ENCODE measurements at regions not wholly inside any gene's neighbourhood (a gene's known extent, or its start where the extent isn't known, plus 50 kb on each side); places are given as distances from the start of the nearest gene placed in this dataset.

- no peak for TF ChIP-seq CTCF (IDR thresholded peaks at IDR 0.05)
- no peaks in the 10 kb centered on the region for H3K4me1 ChIP-seq (ENCODE audit: control insufficient read depth in 1 of 2, insufficient read depth in 1 of 2, low read depth in 1 of 2, low read length in 1 of 2)
- H3K4me3 ChIP-seq (ENCODE audit: low read depth in 1 of 2, low read length in 1 of 2), result no peak overlapping the region
- no peaks in the 10 kb centered on the region for H3K27me3 ChIP-seq
- H3K36me3 ChIP-seq, result no peaks in the 10 kb centered on the region
- no peak overlapping the region for H3K27ac ChIP-seq
- no peaks in the 10 kb centered on the region for H3K9me3 ChIP-seq
Measured at GRCh38 chr5:90066920-90067319, 342.6 kb downstream of the CETN3 start.

- no peaks in the 10 kb centered on the region for H3K4me1 ChIP-seq (ENCODE audit: control insufficient read depth in 1 of 2, insufficient read depth in 1 of 2, low read depth in 1 of 2, low read length in 1 of 2)
- TF ChIP-seq CTCF (IDR thresholded peaks at IDR 0.05), result no peak
- no peaks in the 10 kb centered on the region for H3K36me3 ChIP-seq
- H3K9me3 ChIP-seq, result no peaks in the 10 kb centered on the region
- no peak overlapping the region for H3K27ac ChIP-seq
- H3K27me3 ChIP-seq, result no peaks in the 10 kb centered on the region
- H3K4me3 ChIP-seq (ENCODE audit: low read depth in 1 of 2, low read length in 1 of 2), result no peak overlapping the region
Measured at GRCh38 chr5:90056911-90057705, 352.4 kb downstream of the CETN3 start.

GRCh38 chr5:90055831-90056328, 353.7 kb downstream of the CETN3 start:
- no peak for TF ChIP-seq CTCF (IDR thresholded peaks at IDR 0.05)

GRCh38 chr5:90054612-90055011, 354.9 kb downstream of the CETN3 start:
- H3K4me1 ChIP-seq (ENCODE audit: control insufficient read depth in 1 of 2, insufficient read depth in 1 of 2, low read depth in 1 of 2, low read length in 1 of 2), result no peaks in the 10 kb centered on the region
- H3K27ac ChIP-seq, result no peak overlapping the region
- H3K9me3 ChIP-seq, result no peaks in the 10 kb centered on the region
- no peak overlapping the region for H3K4me3 ChIP-seq (ENCODE audit: low read depth in 1 of 2, low read length in 1 of 2)
- no peak for TF ChIP-seq CTCF (IDR thresholded peaks at IDR 0.05)
- H3K36me3 ChIP-seq, result no peaks in the 10 kb centered on the region
- no peaks in the 10 kb centered on the region for H3K27me3 ChIP-seq

More at GRCh38 chr5:90055831-90056328, 353.7 kb downstream of the CETN3 start:
- H3K27ac ChIP-seq, result no peak overlapping the region
- H3K27me3 ChIP-seq, result no peaks in the 10 kb centered on the region
- H3K4me1 ChIP-seq (ENCODE audit: control insufficient read depth in 1 of 2, insufficient read depth in 1 of 2, low read depth in 1 of 2, low read length in 1 of 2), result no peaks in the 10 kb centered on the region
- H3K4me3 ChIP-seq (ENCODE audit: low read depth in 1 of 2, low read length in 1 of 2), result no peak overlapping the region
- no peaks in the 10 kb centered on the region for H3K36me3 ChIP-seq
- no peaks in the 10 kb centered on the region for H3K9me3 ChIP-seq

GRCh38 chr5:90051756-90052155, 357.8 kb downstream of the CETN3 start:
- no peaks in the 10 kb centered on the region for H3K4me1 ChIP-seq (ENCODE audit: control insufficient read depth in 1 of 2, insufficient read depth in 1 of 2, low read depth in 1 of 2, low read length in 1 of 2)
- H3K27ac ChIP-seq, result no peak overlapping the region
- no peak overlapping the region for H3K4me3 ChIP-seq (ENCODE audit: low read depth in 1 of 2, low read length in 1 of 2)
- H3K9me3 ChIP-seq, result no peaks in the 10 kb centered on the region
- no peak for TF ChIP-seq CTCF (IDR thresholded peaks at IDR 0.05)
- no peaks in the 10 kb centered on the region for H3K27me3 ChIP-seq
- H3K36me3 ChIP-seq, result no peaks in the 10 kb centered on the region

Measured in neutrophil (primary cell).